ENCODE measurements at regions not wholly inside any gene's neighbourhood (a gene's known extent, or its start where the extent isn't known, plus 50 kb on each side); places are given as distances from the start of the nearest gene placed in this dataset.

DNA sequence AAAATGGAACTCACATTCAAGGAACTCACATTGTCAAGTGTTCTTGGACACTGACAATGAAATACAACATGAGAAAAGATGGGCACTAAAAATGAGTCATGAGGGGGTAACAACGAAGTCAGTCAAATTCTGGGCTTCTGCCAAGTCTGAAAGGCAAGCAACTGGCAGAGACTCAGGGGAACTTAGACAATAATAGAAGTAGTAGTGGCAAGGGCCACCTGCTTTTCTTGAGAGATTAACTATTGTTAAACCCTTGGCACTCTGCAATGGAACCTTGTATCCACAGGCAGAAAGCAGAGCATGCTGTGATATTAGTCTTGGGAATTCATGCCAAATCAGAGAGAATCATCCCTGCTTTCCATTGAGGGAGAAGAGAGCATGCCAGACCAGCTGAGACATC lies 382.6 kb upstream of the CDH2 start:
- no peak for TF ChIP-seq EZH2 (IDR thresholded peaks at IDR 0.05; ENCODE audit: borderline replicate concordance, low read depth, low read length, poor library complexity, severe bottlenecking)
- TF ChIP-seq, protein P1, sequence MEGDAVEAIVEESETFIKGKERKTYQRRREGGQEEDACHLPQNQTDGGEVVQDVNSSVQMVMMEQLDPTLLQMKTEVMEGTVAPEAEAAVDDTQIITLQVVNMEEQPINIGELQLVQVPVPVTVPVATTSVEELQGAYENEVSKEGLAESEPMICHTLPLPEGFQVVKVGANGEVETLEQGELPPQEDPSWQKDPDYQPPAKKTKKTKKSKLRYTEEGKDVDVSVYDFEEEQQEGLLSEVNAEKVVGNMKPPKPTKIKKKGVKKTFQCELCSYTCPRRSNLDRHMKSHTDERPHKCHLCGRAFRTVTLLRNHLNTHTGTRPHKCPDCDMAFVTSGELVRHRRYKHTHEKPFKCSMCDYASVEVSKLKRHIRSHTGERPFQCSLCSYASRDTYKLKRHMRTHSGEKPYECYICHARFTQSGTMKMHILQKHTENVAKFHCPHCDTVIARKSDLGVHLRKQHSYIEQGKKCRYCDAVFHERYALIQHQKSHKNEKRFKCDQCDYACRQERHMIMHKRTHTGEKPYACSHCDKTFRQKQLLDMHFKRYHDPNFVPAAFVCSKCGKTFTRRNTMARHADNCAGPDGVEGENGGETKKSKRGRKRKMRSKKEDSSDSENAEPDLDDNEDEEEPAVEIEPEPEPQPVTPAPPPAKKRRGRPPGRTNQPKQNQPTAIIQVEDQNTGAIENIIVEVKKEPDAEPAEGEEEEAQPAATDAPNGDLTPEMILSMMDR (conservative IDR thresholded peaks at IDR 0.05; ENCODE audit: low read depth, low read length): no peak

Measured in A673 (cell line).